Activated T-cell treated with anti-CD3 and anti-CD28 coated beads for 1 hour (primary cell): ENCODE measurements at regions not wholly inside any gene's neighbourhood (a gene's known extent, or its start where the extent isn't known, plus 50 kb on each side); places are given as distances from the start of the nearest gene placed in this dataset.
"Not testable (repeated sequence)": the region's sequence is repeated elsewhere in the genome, so short reads cannot be mapped to it uniquely, and the experiment has no call there.

Experiments
- DNase-seq: peaks from one replicate; pipeline ENCODE4 v3.0.0-alpha.2; 2020; ENCODE audit warnings: low read depth

- not testable (repeated sequence) for DNase-seq
Measured at GRCh38 chr2:87410371-87410770, 337.5 kb upstream of the PLGLB2 start.

- not testable (repeated sequence) for DNase-seq
Measured at GRCh38 chr2:87412036-87412820, 335.7 kb upstream of the PLGLB2 start.

- DNase-seq, result not testable (repeated sequence)
Measured at GRCh38 chr2:87414331-87414730, 333.6 kb upstream of the PLGLB2 start.

- DNase-seq, result not testable (repeated sequence)
Measured at GRCh38 chr2:87414795-87415570, 332.9 kb upstream of the PLGLB2 start.

- DNase-seq, result not testable (repeated sequence)
Measured at GRCh38 chr2:87415586-87416265, 332.2 kb upstream of the PLGLB2 start.

- not testable (repeated sequence) for DNase-seq
Measured at GRCh38 chr2:87416266-87416592, 331.7 kb upstream of the PLGLB2 start.

GRCh38 chr2:87417147-87417546 lies 330.7 kb upstream of the PLGLB2 start:
- DNase-seq, result not testable (repeated sequence)

GRCh38 chr2:87417742-87418567 lies 329.9 kb upstream of the PLGLB2 start:
- DNase-seq, result not testable (repeated sequence)

GRCh38 chr2:87418823-87419822 lies 328.8 kb upstream of the PLGLB2 start:
- DNase-seq, result not testable (repeated sequence)

GRCh38 chr2:87419980-87420379 lies 327.9 kb upstream of the PLGLB2 start:
- not testable (repeated sequence) for DNase-seq

GRCh38 chr2:87420954-87421353 lies 326.9 kb upstream of the PLGLB2 start:
- DNase-seq, result not testable (repeated sequence)

- not testable (repeated sequence) for DNase-seq
Measured at GRCh38 chr2:87423796-87424762, 323.8 kb upstream of the PLGLB2 start.

- DNase-seq, result not testable (repeated sequence)
Measured at GRCh38 chr2:87424763-87425154, 323.1 kb upstream of the PLGLB2 start.

- DNase-seq, result not testable (repeated sequence)
Measured at GRCh38 chr2:87425191-87425590, 322.7 kb upstream of the PLGLB2 start.

- DNase-seq, result not testable (repeated sequence)
Measured at GRCh38 chr2:87425717-87426116, 322.2 kb upstream of the PLGLB2 start.

- DNase-seq, result not testable (repeated sequence)
Measured at GRCh38 chr2:87428452-87429130, 319.3 kb upstream of the PLGLB2 start.

- not testable (repeated sequence) for DNase-seq
Measured at GRCh38 chr2:87429206-87429930, 318.5 kb upstream of the PLGLB2 start.

GRCh38 chr2:87429931-87430275 lies 318.0 kb upstream of the PLGLB2 start:
- not testable (repeated sequence) for DNase-seq
